Choroid plexus epithelial cell (primary cell): ENCODE measurements at regions not wholly inside any gene's neighbourhood (a gene's known extent, or its start where the extent isn't known, plus 50 kb on each side); places are given as distances from the start of the nearest gene placed in this dataset.

Experiments
- DNase-seq: peaks from one replicate; pipeline ENCODE4 v3.0.0-alpha.2; 2010; ENCODE audit warnings: low read depth
- H3K4me3 ChIP-seq: 2 replicates; pipeline ENCODE4 v1.5.1; 2011; ENCODE audit warnings: low read depth, mild to moderate bottlenecking, control low read depth, low read length, moderate library complexity
- CTCF ChIP-seq: conservative IDR thresholded peaks from 2 replicates; pipeline ENCODE4 v1.5.1; 2011; ENCODE audit warnings: low read depth, mild to moderate bottlenecking, control low read depth, inconsistent platforms, low read length, moderate library complexity

- no peak overlapping the region for H3K4me3 ChIP-seq
- no peak for TF ChIP-seq CTCF
- no peak for DNase-seq
Observed at GRCh38 chr11:112615891-112616290, 345.3 kb upstream of the NCAM1 start.

GRCh38 chr11:112616327-112617097, 344.7 kb upstream of the NCAM1 start:
- TF ChIP-seq CTCF = no peak
- no peak overlapping the region for H3K4me3 ChIP-seq
- DNase-seq = no peak

GRCh38 chr11:112617098-112617425, 344.2 kb upstream of the NCAM1 start:
- DNase-seq = no peak
- no peak overlapping the region for H3K4me3 ChIP-seq
- TF ChIP-seq CTCF = no peak

GRCh38 chr11:112617977-112618826, 343.0 kb upstream of the NCAM1 start:
- TF ChIP-seq CTCF = no peak
- DNase-seq = no peak
- no peak overlapping the region for H3K4me3 ChIP-seq

- no peak overlapping the region for H3K4me3 ChIP-seq
- TF ChIP-seq CTCF = no peak
- DNase-seq = no peak
Observed at GRCh38 chr11:112619106-112619505, 342.1 kb upstream of the NCAM1 start.

- no peak overlapping the region for H3K4me3 ChIP-seq
- DNase-seq = peak; percentile 12
- TF ChIP-seq CTCF = no peak
Observed at GRCh38 chr11:112620621-112621394, 340.4 kb upstream of the NCAM1 start.
